Neural crest cell (in vitro differentiated cells): ENCODE measurements at regions not wholly inside any gene's neighbourhood (a gene's known extent, or its start where the extent isn't known, plus 50 kb on each side); places are given as distances from the start of the nearest gene placed in this dataset.

ENCODE experiments used
- DNase-seq: peaks from one replicate; pipeline ENCODE4 v3.0.0; 2021; ENCODE audit warnings: low read depth, mixed read lengths, low spot score
- H3K27ac Mint-ChIP-seq: one replicate; pipeline ENCODE4 v1.8.0; 2021; ENCODE audit warnings: mild to moderate bottlenecking, mixed read lengths; ENCODE audit not compliant: unreplicated experiment
- H3K27me3 Mint-ChIP-seq: 2 replicates; pipeline ENCODE4 v1.8.0; 2021; ENCODE audit warnings: low read depth, mild to moderate bottlenecking, mixed read lengths
- H3K36me3 Mint-ChIP-seq: 2 replicates; pipeline ENCODE4 v1.8.0; 2021; ENCODE audit warnings: low read depth, mild to moderate bottlenecking, mixed read lengths
- H3K4me1 Mint-ChIP-seq: 2 replicates; pipeline ENCODE4 v1.8.0; 2021; ENCODE audit warnings: mixed read lengths
- H3K4me3 Mint-ChIP-seq: one replicate; pipeline ENCODE4 v1.8.0; 2021; ENCODE audit warnings: mild to moderate bottlenecking, mixed read lengths
- H3K9me3 Mint-ChIP-seq: 2 replicates; pipeline ENCODE4 v1.8.0; 2021; ENCODE audit warnings: mixed read lengths
- TF ChIP-seq, protein P1 (sequence below): fragments of 200-600 bp; sonication (generic); conservative IDR thresholded peaks from 2 replicates; pipeline ENCODE4 v1.5.0; 2021; ENCODE audit warnings: antibody characterized with exemption, mild to moderate bottlenecking

DNA sequence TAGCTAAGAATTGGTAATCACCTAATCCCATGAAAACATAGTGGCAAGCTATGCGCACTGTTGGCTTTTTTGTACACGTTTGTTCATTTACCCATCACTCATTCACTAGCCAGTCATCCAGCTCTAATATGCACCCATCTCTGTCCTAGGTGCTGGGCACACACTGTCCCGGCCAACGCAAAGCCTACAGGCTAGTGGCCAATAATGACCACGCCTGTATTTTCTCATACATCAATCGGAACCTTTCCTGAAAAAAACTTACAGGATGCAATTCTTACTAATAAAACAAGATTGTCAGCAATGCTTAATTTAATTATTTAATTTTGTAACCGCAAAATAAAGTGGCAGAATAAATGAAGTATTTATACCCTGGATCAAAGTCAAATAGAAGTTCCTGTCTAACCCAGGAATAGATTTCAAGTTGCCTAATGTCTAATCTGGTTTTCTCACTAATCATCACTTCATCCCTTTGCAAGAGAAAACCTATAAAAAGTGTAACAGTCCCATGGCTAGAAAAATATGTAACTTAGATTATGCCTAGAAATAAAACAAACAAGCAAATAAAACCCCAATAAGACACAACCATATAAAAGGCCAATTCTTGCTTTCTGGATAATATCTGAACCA lies 143.3 kb upstream of the BLID start:
- H3K27me3 Mint-ChIP-seq = no peaks in the 10 kb centered on the region
- TF ChIP-seq, protein P1, sequence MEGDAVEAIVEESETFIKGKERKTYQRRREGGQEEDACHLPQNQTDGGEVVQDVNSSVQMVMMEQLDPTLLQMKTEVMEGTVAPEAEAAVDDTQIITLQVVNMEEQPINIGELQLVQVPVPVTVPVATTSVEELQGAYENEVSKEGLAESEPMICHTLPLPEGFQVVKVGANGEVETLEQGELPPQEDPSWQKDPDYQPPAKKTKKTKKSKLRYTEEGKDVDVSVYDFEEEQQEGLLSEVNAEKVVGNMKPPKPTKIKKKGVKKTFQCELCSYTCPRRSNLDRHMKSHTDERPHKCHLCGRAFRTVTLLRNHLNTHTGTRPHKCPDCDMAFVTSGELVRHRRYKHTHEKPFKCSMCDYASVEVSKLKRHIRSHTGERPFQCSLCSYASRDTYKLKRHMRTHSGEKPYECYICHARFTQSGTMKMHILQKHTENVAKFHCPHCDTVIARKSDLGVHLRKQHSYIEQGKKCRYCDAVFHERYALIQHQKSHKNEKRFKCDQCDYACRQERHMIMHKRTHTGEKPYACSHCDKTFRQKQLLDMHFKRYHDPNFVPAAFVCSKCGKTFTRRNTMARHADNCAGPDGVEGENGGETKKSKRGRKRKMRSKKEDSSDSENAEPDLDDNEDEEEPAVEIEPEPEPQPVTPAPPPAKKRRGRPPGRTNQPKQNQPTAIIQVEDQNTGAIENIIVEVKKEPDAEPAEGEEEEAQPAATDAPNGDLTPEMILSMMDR = no peak
- H3K9me3 Mint-ChIP-seq = peaks cover 11% of the 10 kb centered on the region
- no peaks in the 10 kb centered on the region for H3K36me3 Mint-ChIP-seq
- DNase-seq = no peak
- no peaks in the 10 kb centered on the region for H3K4me1 Mint-ChIP-seq
- no peak overlapping the region for H3K27ac Mint-ChIP-seq
- H3K4me3 Mint-ChIP-seq = no peak overlapping the region

DNA sequence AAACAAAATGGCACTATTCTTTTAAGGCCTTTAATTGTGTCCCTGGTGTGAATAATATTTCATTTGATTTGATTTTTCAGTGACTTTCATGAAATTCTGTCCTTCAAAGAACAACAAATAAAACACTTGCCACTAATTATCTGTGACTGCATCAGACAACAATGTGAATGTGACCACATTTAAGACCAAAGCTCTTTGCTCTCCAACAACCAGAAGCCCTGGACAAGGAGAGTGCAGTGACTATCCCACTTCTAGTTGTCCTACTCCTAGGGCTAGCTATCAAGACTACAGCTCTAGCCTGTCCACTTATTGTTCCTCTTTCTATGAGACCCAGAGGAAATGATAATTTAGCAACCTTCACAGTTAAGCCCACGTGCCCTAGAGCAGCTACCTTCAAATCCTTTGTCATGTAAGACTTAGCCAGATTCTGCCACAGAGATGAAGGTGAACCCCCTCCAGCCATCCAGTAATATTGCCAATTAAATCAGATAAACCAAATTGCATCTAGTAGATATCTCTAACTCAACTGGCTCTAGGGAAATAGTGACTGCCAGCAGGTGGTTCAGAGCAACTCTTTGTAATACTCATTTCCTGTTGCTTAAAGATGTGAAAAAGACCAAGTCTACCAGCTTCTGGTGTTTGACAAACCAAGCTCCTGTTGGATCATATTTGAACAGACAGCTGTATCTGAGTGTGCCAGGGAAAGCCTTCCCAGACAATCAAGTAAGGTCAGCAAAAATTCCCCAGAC lies 142.6 kb upstream of the BLID start:
- Mint-ChIP-seq H3K9me3 (peaks cover 9% of the 10 kb centered on the region), H3K36me3 (no peaks in the 10 kb centered on the region), H3K4me3 (no peak overlapping the region), H3K27me3 (no peaks in the 10 kb centered on the region), H3K27ac (peak overlapping the region; percentile 9), H3K4me1 (peaks cover 7% of the 10 kb centered on the region)
- TF ChIP-seq, protein P1 = no peak
- no peak for DNase-seq

DNA sequence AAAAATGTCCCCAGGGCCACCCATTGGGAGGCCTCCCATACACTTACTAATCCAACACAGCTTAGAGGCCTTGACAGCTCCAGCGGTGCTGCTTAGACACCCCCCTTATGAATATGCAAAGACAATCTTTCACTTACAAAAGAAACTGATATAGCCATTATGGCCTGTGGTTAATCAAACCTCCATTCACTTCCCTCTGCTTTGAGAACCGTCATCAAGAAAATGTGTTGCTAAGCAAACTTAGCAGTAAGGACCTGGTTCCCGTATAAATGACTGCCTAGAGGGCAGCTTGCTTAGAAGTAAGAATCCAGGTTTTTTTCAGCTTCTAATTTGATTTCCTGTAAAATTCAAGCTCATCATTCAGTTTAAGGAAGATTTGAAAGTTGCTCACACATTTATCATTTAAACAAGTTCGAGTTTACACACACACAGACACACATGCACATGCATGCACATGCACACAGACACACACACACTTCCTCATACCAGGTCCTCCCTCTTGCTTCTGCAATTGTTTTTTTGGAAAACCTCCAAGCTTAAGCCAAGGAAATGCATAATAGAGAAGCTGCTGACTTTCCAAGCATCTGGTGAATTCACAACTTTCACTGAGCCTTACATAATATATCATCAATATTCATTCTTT lies 137.7 kb upstream of the BLID start:
- H3K27me3 Mint-ChIP-seq = no peaks in the 10 kb centered on the region
- peaks cover 9% of the 10 kb centered on the region for H3K9me3 Mint-ChIP-seq
- H3K4me1 Mint-ChIP-seq = peaks cover 18% of the 10 kb centered on the region
- H3K27ac Mint-ChIP-seq = peak overlapping the region; percentile 19
- DNase-seq = no peak
- H3K4me3 Mint-ChIP-seq = no peak overlapping the region
- H3K36me3 Mint-ChIP-seq = no peaks in the 10 kb centered on the region
- TF ChIP-seq, protein P1 = no peak

DNA sequence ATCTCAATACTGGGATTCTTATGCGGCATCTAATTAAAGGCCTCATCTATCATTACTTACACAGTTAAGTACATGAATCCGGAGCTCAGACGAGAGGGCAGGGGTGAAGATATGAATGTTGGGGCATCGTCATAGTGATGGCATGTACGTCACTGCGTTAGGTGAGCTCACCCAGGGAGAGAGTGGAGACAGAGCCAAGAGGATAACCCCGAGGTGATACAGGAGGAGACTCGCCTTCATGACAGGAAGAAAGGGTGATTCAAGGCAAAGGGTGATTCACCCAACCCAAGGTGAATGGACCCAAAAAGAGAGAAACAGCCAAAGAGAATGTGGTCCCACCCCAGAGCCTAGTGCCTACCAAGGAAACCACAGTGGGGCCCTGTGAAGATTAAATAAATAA lies 132.9 kb upstream of the BLID start:
- no peak for DNase-seq
- Mint-ChIP-seq H3K4me3 (no peak overlapping the region), H3K27me3 (no peaks in the 10 kb centered on the region), H3K36me3 (no peaks in the 10 kb centered on the region), H3K27ac (no peak overlapping the region), H3K9me3 (peaks cover 4% of the 10 kb centered on the region), H3K4me1 (peaks cover 14% of the 10 kb centered on the region)
- TF ChIP-seq, protein P1 = no peak

DNA sequence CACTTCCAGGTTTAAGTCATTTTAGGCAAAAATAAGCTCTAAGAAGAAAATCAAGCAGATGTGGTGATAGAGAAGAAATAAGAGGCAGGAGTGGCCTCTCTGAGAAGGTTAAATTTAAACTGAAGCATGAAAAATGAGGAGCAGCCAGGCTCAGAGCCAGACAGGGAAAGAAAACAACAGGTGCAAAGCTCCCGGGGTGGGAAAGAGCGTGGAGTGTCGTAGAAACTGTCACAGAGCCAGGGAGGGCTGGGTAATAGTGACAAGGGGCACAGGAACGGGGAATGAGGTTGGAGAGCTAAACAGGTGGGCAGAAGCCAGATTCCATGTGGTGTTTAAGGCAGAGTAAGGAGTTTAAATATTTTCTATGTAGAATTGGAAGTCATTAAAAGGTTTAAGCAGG lies 132.1 kb upstream of the BLID start:
- Mint-ChIP-seq H3K9me3 (peaks cover 4% of the 10 kb centered on the region), H3K27ac (no peak overlapping the region), H3K4me1 (peaks cover 6% of the 10 kb centered on the region), H3K36me3 (no peaks in the 10 kb centered on the region), H3K4me3 (no peak overlapping the region), H3K27me3 (no peaks in the 10 kb centered on the region)
- no peak for DNase-seq
- TF ChIP-seq, protein P1 = no peak
